ENCODE measurements at regions not wholly inside any gene's neighbourhood (a gene's known extent, or its start where the extent isn't known, plus 50 kb on each side); places are given as distances from the start of the nearest gene placed in this dataset.

DNA sequence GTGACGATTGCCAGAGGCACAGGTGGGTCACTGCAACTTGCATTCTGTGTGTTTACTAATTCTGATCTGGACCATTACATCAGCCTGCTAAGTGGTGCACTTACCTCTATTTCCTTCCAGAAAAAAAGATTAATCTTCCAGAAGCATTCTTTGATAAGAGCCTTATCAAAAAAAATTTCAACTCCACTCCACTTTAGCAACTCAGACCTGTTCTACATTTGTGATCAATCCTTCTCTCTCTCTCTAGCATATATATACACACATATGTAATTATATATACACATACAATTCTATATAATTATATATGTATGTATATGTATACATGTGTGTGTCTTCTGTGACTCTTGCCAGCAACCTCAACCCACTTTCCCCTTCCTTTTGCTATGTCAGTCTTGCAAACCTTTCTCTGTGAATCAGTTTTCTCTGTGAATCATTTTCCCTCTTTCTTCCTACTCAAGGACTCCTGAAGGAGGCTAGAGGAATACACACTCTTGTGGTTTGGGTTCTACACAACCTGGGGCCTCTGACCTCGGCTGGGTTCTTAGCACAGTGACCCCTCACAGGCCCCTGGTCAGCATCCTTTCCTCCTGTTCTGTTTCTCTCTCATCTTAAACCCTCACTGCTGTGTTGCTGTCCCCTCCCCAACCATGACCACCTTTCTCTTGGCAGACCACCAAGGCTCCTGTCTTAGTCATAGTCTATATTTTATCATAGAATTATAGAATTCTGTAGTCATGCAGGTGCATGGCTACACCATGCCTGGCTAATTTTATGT, 130.4 kb upstream of the PELI1 start:
- 54% methylated on average over 2 of the region's 2 CpGs for WGBS
- Histone ChIP-seq H2AK5ac (ENCODE audit: low read length, severe bottlenecking) (peak overlapping the region; percentile 95), H3K27ac (ENCODE audit: low read length, poor library complexity, severe bottlenecking) (peak overlapping the region; percentile 87)

GRCh38 chr2:64275174-64275466, 130.9 kb upstream of the PELI1 start:
- H3K27ac ChIP-seq (ENCODE audit: low read length, poor library complexity, severe bottlenecking) = peak overlapping the region; percentile 7

More for the DNA sequence above, 130.4 kb upstream of the PELI1 start:
- H3K27me3 ChIP-seq (ENCODE audit: control insufficient read depth in 1 of 2, insufficient read depth in 1 of 2, low read length in 2 of 2) = no peaks in the 10 kb centered on the region
- H3K4ac ChIP-seq (ENCODE audit: low read depth in 1 of 2, low read length in 2 of 2) = peak overlapping the region; percentile 70 to 78
- DNase-seq = no peak
- H3K79me1 ChIP-seq (replicated peaks; ENCODE audit: low read length, poor library complexity, severe bottlenecking) = no peaks in the 10 kb centered on the region
- no peak overlapping the region for H3K4me2 ChIP-seq (ENCODE audit: low read length, poor library complexity, severe bottlenecking)
- peak overlapping the region; percentile 69 to 85 for H2BK12ac ChIP-seq (ENCODE audit: low read length in 2 of 2)
- H4K8ac ChIP-seq (ENCODE audit: low read length) = peak overlapping the region; percentile 85
- H4K91ac ChIP-seq (ENCODE audit: low read length) = peak overlapping the region; percentile 34
- H3K4me1 ChIP-seq (ENCODE audit: control insufficient read depth, insufficient read depth, low read depth, low read length) = peaks cover 20% of the 10 kb centered on the region
- H3K18ac ChIP-seq (ENCODE audit: low read depth in 1 of 2, low read length in 2 of 2) = peak overlapping the region in 1 of 2 experiments; percentile 67
- peak overlapping the region; percentile 8 for H2AFZ ChIP-seq (ENCODE audit: low read depth, low read length)
- H2BK120ac ChIP-seq (ENCODE audit: low read depth, low read length) = no peak overlapping the region
- H3K9ac ChIP-seq (ENCODE audit: low read length) = no peak overlapping the region
- no peak overlapping the region for H3K23ac ChIP-seq (ENCODE audit: low read length in 2 of 2)
- H3K14ac ChIP-seq (ENCODE audit: low read length in 2 of 2) = no peak overlapping the region
- H2BK15ac ChIP-seq (ENCODE audit: low read depth, poor library complexity, severe bottlenecking) = no peak overlapping the region
- H3K9me3 ChIP-seq (ENCODE audit: control insufficient read depth, low read length) = peaks cover 5% of the 10 kb centered on the region
- H3K36me3 ChIP-seq (ENCODE audit: control insufficient read depth in 1 of 2, insufficient read depth in 2 of 2, low read depth in 1 of 2, low read length in 2 of 2) = no peaks in the 10 kb centered on the region
- peak overlapping the region; percentile 69 for H2BK5ac ChIP-seq (ENCODE audit: low read depth, low read length, poor library complexity, severe bottlenecking)
- no peak overlapping the region for H3K4me3 ChIP-seq (ENCODE audit: insufficient read depth in 1 of 2, low read depth in 1 of 2, low read length in 2 of 2)

DNA sequence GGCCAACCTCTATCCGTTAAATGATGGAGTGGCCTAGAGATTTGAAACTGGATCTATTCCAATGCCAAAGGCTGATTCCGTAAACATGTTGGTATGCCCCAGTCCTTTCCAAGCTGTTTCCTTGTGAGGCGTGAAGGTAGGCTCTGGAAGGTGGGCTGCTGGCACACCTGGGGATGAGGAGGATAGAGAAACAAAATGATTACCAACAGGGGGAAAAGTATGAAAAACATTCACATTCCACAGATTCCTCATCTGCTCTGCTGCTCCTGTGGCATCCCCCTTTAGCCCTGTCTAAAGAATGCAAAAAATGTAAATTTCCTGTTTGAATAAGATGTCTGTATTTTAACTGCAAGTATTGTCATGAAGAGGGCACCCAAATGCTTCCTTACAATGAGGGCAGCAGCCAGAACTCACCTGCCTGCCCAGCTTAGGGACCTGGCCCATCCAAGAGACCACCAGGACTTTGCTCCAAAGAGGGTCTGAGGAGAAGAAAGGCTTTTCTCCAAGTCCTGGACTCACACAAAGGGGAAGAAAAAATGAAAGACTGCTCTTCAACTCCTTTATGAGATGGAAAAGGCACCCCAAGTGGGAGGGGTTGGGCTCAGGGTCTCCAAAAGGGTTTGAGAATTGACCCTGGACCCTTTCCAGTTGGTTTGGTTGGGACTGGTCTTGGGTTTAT, 132.3 kb upstream of the PELI1 start:
- H3K18ac ChIP-seq (ENCODE audit: low read depth in 1 of 2, low read length in 2 of 2) = peak overlapping the region; percentile 53 to 70

More at GRCh38 chr2:64275174-64275466, 130.9 kb upstream of the PELI1 start:
- no peak overlapping the region for H3K9ac ChIP-seq (ENCODE audit: low read length)
- no peak overlapping the region for H4K91ac ChIP-seq (ENCODE audit: low read length)
- H3K79me1 ChIP-seq (replicated peaks; ENCODE audit: low read length, poor library complexity, severe bottlenecking) = no peaks in the 10 kb centered on the region
- H3K18ac ChIP-seq (ENCODE audit: low read depth in 1 of 2, low read length in 2 of 2) = no peak overlapping the region
- H3K4me2 ChIP-seq (ENCODE audit: low read length, poor library complexity, severe bottlenecking) = no peak overlapping the region
- peaks cover 5% of the 10 kb centered on the region for H3K9me3 ChIP-seq (ENCODE audit: control insufficient read depth, low read length)
- H4K8ac ChIP-seq (ENCODE audit: low read length) = no peak overlapping the region
- H2BK120ac ChIP-seq (ENCODE audit: low read depth, low read length) = no peak overlapping the region
- no peak overlapping the region for H2BK15ac ChIP-seq (ENCODE audit: low read depth, poor library complexity, severe bottlenecking)
- H2AK5ac ChIP-seq (ENCODE audit: low read length, severe bottlenecking) = peak overlapping the region; percentile 59
- no peak overlapping the region for H2BK12ac ChIP-seq (ENCODE audit: low read length in 2 of 2)
- H3K4me1 ChIP-seq (ENCODE audit: control insufficient read depth, insufficient read depth, low read depth, low read length) = peaks cover 20% of the 10 kb centered on the region
- no peaks in the 10 kb centered on the region for H3K27me3 ChIP-seq (ENCODE audit: control insufficient read depth in 1 of 2, insufficient read depth in 1 of 2, low read length in 2 of 2)
- DNase-seq = no peak
- no peak overlapping the region for H2AFZ ChIP-seq (ENCODE audit: low read depth, low read length)
- no peak overlapping the region for H3K14ac ChIP-seq (ENCODE audit: low read length in 2 of 2)
- no peak overlapping the region for H3K4me3 ChIP-seq (ENCODE audit: insufficient read depth in 1 of 2, low read depth in 1 of 2, low read length in 2 of 2)
- no peak overlapping the region for H3K4ac ChIP-seq (ENCODE audit: low read depth in 1 of 2, low read length in 2 of 2)
- H3K23ac ChIP-seq (ENCODE audit: low read length in 2 of 2) = no peak overlapping the region
- H3K36me3 ChIP-seq (ENCODE audit: control insufficient read depth in 1 of 2, insufficient read depth in 2 of 2, low read depth in 1 of 2, low read length in 2 of 2) = no peaks in the 10 kb centered on the region
- peak overlapping the region; percentile 26 for H2BK5ac ChIP-seq (ENCODE audit: low read depth, low read length, poor library complexity, severe bottlenecking)

GRCh38 chr2:64277101-64277849, 133.1 kb upstream of the PELI1 start:
- Histone ChIP-seq H3K9ac (ENCODE audit: low read length) (no peak overlapping the region), H4K8ac (ENCODE audit: low read length) (peak overlapping the region; percentile 22), H2BK12ac (ENCODE audit: low read length in 2 of 2) (peak overlapping the region in 1 of 2 experiments; percentile 43), H2BK15ac (ENCODE audit: low read depth, poor library complexity, severe bottlenecking) (no peak overlapping the region), H3K36me3 (ENCODE audit: control insufficient read depth in 1 of 2, insufficient read depth in 2 of 2, low read depth in 1 of 2, low read length in 2 of 2) (no peaks in the 10 kb centered on the region), H3K14ac (ENCODE audit: low read length in 2 of 2) (no peak overlapping the region), H2AK5ac (ENCODE audit: low read length, severe bottlenecking) (peak overlapping the region; percentile 97), H3K27ac (ENCODE audit: low read length, poor library complexity, severe bottlenecking) (peak overlapping the region; percentile 97), H2AFZ (ENCODE audit: low read depth, low read length) (no peak overlapping the region), H4K91ac (ENCODE audit: low read length) (no peak overlapping the region), H3K18ac (ENCODE audit: low read depth in 1 of 2, low read length in 2 of 2) (peak overlapping the region; percentile 53 to 70), H3K79me1 (replicated peaks; ENCODE audit: low read length, poor library complexity, severe bottlenecking) (no peaks in the 10 kb centered on the region), H2BK5ac (ENCODE audit: low read depth, low read length, poor library complexity, severe bottlenecking) (peak overlapping the region; percentile 96), H3K4me2 (ENCODE audit: low read length, poor library complexity, severe bottlenecking) (no peak overlapping the region), H2BK120ac (ENCODE audit: low read depth, low read length) (no peak overlapping the region), H3K4me3 (ENCODE audit: insufficient read depth in 1 of 2, low read depth in 1 of 2, low read length in 2 of 2) (no peak overlapping the region), H3K23ac (ENCODE audit: low read length in 2 of 2) (no peak overlapping the region), H3K4me1 (ENCODE audit: control insufficient read depth, insufficient read depth, low read depth, low read length) (peaks cover 20% of the 10 kb centered on the region), H3K9me3 (ENCODE audit: control insufficient read depth, low read length) (no peaks in the 10 kb centered on the region), H3K27me3 (ENCODE audit: control insufficient read depth in 1 of 2, insufficient read depth in 1 of 2, low read length in 2 of 2) (no peaks in the 10 kb centered on the region), H3K4ac (ENCODE audit: low read depth in 1 of 2, low read length in 2 of 2) (peak overlapping the region in 1 of 2 experiments; percentile 47)
- DNase-seq = peak; percentile 46
- 70% methylated on average over 9 of the region's 9 CpGs for WGBS

More for the DNA sequence above, 132.3 kb upstream of the PELI1 start:
- no peaks in the 10 kb centered on the region for H3K36me3 ChIP-seq (ENCODE audit: control insufficient read depth in 1 of 2, insufficient read depth in 2 of 2, low read depth in 1 of 2, low read length in 2 of 2)
- H4K8ac ChIP-seq (ENCODE audit: low read length) = peak overlapping the region; percentile 43
- H3K9ac ChIP-seq (ENCODE audit: low read length) = no peak overlapping the region
- no peaks in the 10 kb centered on the region for H3K79me1 ChIP-seq (replicated peaks; ENCODE audit: low read length, poor library complexity, severe bottlenecking)
- DNase-seq = no peak
- no peak overlapping the region for H2BK15ac ChIP-seq (ENCODE audit: low read depth, poor library complexity, severe bottlenecking)
- peak overlapping the region; percentile 96 for H2BK5ac ChIP-seq (ENCODE audit: low read depth, low read length, poor library complexity, severe bottlenecking)
- H2AFZ ChIP-seq (ENCODE audit: low read depth, low read length) = no peak overlapping the region
- no peak overlapping the region for H3K23ac ChIP-seq (ENCODE audit: low read length in 2 of 2)
- peak overlapping the region; percentile 97 for H3K27ac ChIP-seq (ENCODE audit: low read length, poor library complexity, severe bottlenecking)
- H2BK120ac ChIP-seq (ENCODE audit: low read depth, low read length) = no peak overlapping the region
- peak overlapping the region; percentile 31 to 43 for H2BK12ac ChIP-seq (ENCODE audit: low read length in 2 of 2)
- H4K91ac ChIP-seq (ENCODE audit: low read length) = peak overlapping the region; percentile 1
- no peak overlapping the region for H3K4me3 ChIP-seq (ENCODE audit: insufficient read depth in 1 of 2, low read depth in 1 of 2, low read length in 2 of 2)
- H3K4me2 ChIP-seq (ENCODE audit: low read length, poor library complexity, severe bottlenecking) = peak overlapping the region; percentile 12
- H2AK5ac ChIP-seq (ENCODE audit: low read length, severe bottlenecking) = peak overlapping the region; percentile 97
- WGBS = 85% methylated on average over 2 of the region's 3 CpGs
- H3K4me1 ChIP-seq (ENCODE audit: control insufficient read depth, insufficient read depth, low read depth, low read length) = peaks cover 20% of the 10 kb centered on the region
- H3K14ac ChIP-seq (ENCODE audit: low read length in 2 of 2) = no peak overlapping the region
- H3K4ac ChIP-seq (ENCODE audit: low read depth in 1 of 2, low read length in 2 of 2) = peak overlapping the region in 1 of 2 experiments; percentile 47
- no peaks in the 10 kb centered on the region for H3K27me3 ChIP-seq (ENCODE audit: control insufficient read depth in 1 of 2, insufficient read depth in 1 of 2, low read length in 2 of 2)
- H3K9me3 ChIP-seq (ENCODE audit: control insufficient read depth, low read length) = no peaks in the 10 kb centered on the region
